RWPE2 (cell line): ENCODE measurements at regions not wholly inside any gene's neighbourhood (a gene's known extent, or its start where the extent isn't known, plus 50 kb on each side); places are given as distances from the start of the nearest gene placed in this dataset.

Source experiments
- ATAC-seq: fragments of 200-7000 bp; cut with Tn5 transposase; 3 replicates; pipeline ENCODE4 v1.9.1; 2021; ENCODE audit warnings: low read depth
- DNase-seq: peaks from one replicate; pipeline ENCODE4 v3.0.0-alpha.2; 2020; ENCODE audit warnings: low spot score
- H3K27ac ChIP-seq: fragments of 450-650 bp; 2 replicates; pipeline ENCODE4 v1.5.1; 2017; ENCODE audit warnings: mild to moderate bottlenecking; ENCODE audit not compliant: poor library complexity, severe bottlenecking
- H3K27me3 ChIP-seq: fragments of 250-450 bp; sonication (Bioruptor Pico); 2 replicates; pipeline ENCODE4 v1.5.1; 2021; ENCODE audit warnings: mild to moderate bottlenecking, moderate library complexity; ENCODE audit not compliant: insufficient read depth, poor library complexity, severe bottlenecking
- H3K36me3 ChIP-seq: fragments of 250-450 bp; sonication (Bioruptor Pico); 2 replicates; pipeline ENCODE4 v1.5.1; 2020; ENCODE audit warnings: low read depth, mild to moderate bottlenecking, moderate library complexity
- H3K4me1 ChIP-seq: fragments of 250-450 bp; sonication (Bioruptor Pico); 2 replicates; pipeline ENCODE4 v1.5.1; 2021; ENCODE audit warnings: mild to moderate bottlenecking, moderate library complexity; ENCODE audit not compliant: insufficient read depth, poor library complexity, severe bottlenecking
- H3K4me3 ChIP-seq: fragments of 250-450 bp; sonication (Bioruptor Pico); 2 replicates; pipeline ENCODE4 v1.5.1; 2021; ENCODE audit warnings: mild to moderate bottlenecking, moderate library complexity; ENCODE audit not compliant: severe bottlenecking
- H3K9me3 ChIP-seq: fragments of 250-450 bp; sonication (Bioruptor Pico); 2 replicates; pipeline ENCODE4 v1.5.1; 2021; ENCODE audit warnings: mild to moderate bottlenecking, moderate library complexity; ENCODE audit not compliant: severe bottlenecking
- TF ChIP-seq, protein P1 (sequence below): fragments of 450-650 bp; IDR thresholded peaks from one replicate; pipeline ENCODE4 v1.5.1; 2017; ENCODE audit warnings: mild to moderate bottlenecking, moderate library complexity; ENCODE audit not compliant: poor library complexity, severe bottlenecking

DNA sequence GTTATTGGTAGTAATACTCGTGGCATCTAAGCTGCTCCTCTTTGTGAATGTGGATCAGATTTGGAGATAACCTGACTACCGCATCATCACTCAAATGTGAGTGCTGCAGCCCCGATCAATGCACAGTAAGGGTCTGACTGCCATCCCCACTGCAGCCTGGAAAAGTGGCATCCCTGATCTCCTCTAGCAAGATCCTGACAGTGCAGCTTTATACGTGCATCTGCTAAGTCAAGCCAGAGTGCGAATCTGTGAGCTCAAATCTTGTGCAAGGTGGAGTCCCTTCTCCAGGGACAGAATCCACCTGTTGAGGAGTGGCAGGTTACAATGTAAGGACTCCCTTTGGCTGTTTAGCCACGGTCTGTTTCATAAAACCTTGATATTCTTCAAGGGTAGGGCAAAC is 215.0 kb upstream of the EXOC2 start:
- Histone ChIP-seq H3K27me3 (no peaks in the 10 kb centered on the region), H3K27ac (no peak overlapping the region), H3K9me3 (no peaks in the 10 kb centered on the region), H3K36me3 (no peaks in the 10 kb centered on the region), H3K4me3 (no peak overlapping the region), H3K4me1 (no peaks in the 10 kb centered on the region)
- DNase-seq (no peak), ATAC-seq (no peak)
- TF ChIP-seq, protein P1, sequence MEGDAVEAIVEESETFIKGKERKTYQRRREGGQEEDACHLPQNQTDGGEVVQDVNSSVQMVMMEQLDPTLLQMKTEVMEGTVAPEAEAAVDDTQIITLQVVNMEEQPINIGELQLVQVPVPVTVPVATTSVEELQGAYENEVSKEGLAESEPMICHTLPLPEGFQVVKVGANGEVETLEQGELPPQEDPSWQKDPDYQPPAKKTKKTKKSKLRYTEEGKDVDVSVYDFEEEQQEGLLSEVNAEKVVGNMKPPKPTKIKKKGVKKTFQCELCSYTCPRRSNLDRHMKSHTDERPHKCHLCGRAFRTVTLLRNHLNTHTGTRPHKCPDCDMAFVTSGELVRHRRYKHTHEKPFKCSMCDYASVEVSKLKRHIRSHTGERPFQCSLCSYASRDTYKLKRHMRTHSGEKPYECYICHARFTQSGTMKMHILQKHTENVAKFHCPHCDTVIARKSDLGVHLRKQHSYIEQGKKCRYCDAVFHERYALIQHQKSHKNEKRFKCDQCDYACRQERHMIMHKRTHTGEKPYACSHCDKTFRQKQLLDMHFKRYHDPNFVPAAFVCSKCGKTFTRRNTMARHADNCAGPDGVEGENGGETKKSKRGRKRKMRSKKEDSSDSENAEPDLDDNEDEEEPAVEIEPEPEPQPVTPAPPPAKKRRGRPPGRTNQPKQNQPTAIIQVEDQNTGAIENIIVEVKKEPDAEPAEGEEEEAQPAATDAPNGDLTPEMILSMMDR = no peak

DNA sequence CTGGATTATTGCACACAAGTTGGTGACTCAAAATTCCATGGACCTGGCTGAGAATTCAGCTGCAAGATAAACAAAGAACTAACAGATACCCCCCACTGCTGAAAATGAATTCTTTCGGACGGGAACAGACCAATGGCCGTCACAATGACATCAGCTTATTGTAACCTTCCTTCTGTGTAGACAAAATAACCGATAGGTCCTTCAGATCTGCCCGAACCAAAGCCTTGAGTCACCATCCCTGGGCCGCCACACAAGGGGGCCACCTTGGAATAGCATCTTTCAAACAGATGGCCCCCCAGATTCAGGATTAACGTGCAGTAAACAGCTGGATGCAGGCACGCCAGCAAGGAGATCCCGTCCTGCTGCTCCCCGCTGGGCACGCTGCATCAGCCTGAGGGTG is 214.0 kb upstream of the EXOC2 start:
- no peaks in the 10 kb centered on the region for H3K36me3 ChIP-seq
- no peak for ATAC-seq
- H3K4me1 ChIP-seq = no peaks in the 10 kb centered on the region
- no peak overlapping the region for H3K27ac ChIP-seq
- DNase-seq = no peak
- H3K27me3 ChIP-seq = no peaks in the 10 kb centered on the region
- no peak overlapping the region for H3K4me3 ChIP-seq
- no peaks in the 10 kb centered on the region for H3K9me3 ChIP-seq
- TF ChIP-seq, protein P1 = no peak

DNA sequence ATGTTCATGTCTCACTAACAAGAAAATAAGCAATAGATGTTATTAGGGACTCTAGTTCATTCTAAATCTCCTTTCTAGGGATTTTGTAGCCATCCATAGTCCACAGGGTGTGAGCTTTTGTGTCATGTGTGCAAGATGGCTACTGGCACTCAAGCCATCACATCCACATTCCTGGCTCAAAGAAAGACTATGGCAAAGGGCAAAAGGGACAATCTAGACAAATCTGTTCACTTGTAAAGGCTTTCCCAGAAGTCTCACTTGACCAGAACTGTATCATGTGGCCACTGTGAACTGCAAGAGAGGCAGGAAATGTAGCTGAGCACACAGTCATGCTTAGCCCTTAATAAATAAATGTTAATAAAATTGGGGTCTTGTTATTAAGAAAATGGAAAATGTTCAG is 212.6 kb upstream of the EXOC2 start:
- no peaks in the 10 kb centered on the region for H3K36me3 ChIP-seq
- no peaks in the 10 kb centered on the region for H3K27me3 ChIP-seq
- TF ChIP-seq, protein P1 = no peak
- no peak for ATAC-seq
- H3K27ac ChIP-seq = no peak overlapping the region
- H3K4me3 ChIP-seq = no peak overlapping the region
- H3K9me3 ChIP-seq = no peaks in the 10 kb centered on the region
- no peak for DNase-seq
- H3K4me1 ChIP-seq = no peaks in the 10 kb centered on the region

DNA sequence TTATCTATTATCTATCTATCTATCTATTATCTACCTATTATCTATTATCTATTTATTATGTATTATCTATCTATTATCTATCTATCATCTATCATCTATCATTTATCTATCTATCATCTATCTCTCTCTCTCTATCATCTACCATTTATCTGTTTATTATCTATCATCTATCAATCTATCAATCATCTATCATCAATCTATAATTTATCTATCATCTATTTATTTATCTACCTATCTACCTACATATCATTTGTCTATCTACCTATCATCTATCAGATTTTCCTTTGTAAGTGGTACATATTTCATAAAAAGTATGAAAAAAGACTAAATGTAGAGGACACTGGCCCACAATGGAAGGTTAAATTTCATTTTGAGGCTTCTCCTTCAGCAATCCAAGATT is 212.1 kb upstream of the EXOC2 start:
- no peaks in the 10 kb centered on the region for H3K9me3 ChIP-seq
- no peak for ATAC-seq
- no peak overlapping the region for H3K4me3 ChIP-seq
- H3K27me3 ChIP-seq = no peaks in the 10 kb centered on the region
- H3K27ac ChIP-seq = no peak overlapping the region
- no peaks in the 10 kb centered on the region for H3K36me3 ChIP-seq
- no peaks in the 10 kb centered on the region for H3K4me1 ChIP-seq
- TF ChIP-seq, protein P1 = no peak
- DNase-seq = no peak

DNA sequence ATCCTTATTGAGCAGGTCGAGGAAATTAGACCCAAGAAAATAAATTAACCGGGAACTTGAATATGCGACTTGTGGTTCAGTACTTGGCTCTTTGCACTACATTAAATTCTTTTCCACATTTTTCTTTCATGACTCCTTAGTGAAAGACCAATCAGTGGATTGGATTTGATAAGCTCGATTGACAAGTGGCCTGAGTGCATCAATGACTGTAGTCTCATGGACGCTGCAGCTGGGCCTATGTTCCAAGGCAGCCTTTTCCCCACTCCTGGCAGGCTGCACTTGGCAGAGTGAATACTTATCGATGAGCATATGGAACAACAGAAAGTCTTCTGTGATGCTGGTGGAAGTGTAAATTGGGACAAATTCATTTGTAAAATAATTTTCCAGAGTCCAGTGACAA is 210.8 kb upstream of the EXOC2 start:
- Histone ChIP-seq H3K27me3 (no peaks in the 10 kb centered on the region), H3K36me3 (no peaks in the 10 kb centered on the region), H3K27ac (no peak overlapping the region), H3K4me1 (no peaks in the 10 kb centered on the region), H3K4me3 (no peak overlapping the region), H3K9me3 (no peaks in the 10 kb centered on the region)
- TF ChIP-seq, protein P1 = no peak
- ATAC-seq (no peak), DNase-seq (no peak)
